AG09319 (cell line): ENCODE measurements at regions not wholly inside any gene's neighbourhood (a gene's known extent, or its start where the extent isn't known, plus 50 kb on each side); places are given as distances from the start of the nearest gene placed in this dataset.

Source experiments
- DNase-seq: peaks from one replicate; pipeline ENCODE4 v3.0.0-alpha.2; 2010; ENCODE audit warnings: low read depth; ENCODE audit errors: extremely low read depth
- TF ChIP-seq, protein P1 (sequence below): IDR thresholded peaks from 2 replicates; pipeline ENCODE4 v1.5.1; 2011; ENCODE audit warnings: low read depth, mild to moderate bottlenecking, inconsistent platforms, low read length, moderate library complexity

DNA sequence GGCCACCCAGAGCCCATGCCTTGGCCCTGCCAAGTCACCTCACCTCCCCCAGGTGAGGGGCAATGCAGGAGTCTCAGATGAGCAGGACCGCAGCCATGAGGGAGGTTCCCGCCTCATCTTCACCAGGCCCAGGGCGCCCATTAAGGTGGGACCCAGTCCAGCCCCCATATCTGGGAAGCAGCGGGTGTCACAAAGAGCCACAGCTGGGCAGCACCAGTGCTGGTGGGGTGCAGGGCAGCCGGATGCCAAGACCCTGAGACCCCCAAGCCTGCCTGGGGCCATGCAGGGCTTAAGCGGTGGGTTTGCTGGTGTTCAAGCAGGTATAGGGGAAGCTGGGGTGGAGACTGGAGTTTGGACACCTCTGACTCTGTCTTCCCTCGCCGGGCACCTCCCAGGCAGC lies 237.8 kb upstream of the GSE1 start:
- TF ChIP-seq, protein P1, sequence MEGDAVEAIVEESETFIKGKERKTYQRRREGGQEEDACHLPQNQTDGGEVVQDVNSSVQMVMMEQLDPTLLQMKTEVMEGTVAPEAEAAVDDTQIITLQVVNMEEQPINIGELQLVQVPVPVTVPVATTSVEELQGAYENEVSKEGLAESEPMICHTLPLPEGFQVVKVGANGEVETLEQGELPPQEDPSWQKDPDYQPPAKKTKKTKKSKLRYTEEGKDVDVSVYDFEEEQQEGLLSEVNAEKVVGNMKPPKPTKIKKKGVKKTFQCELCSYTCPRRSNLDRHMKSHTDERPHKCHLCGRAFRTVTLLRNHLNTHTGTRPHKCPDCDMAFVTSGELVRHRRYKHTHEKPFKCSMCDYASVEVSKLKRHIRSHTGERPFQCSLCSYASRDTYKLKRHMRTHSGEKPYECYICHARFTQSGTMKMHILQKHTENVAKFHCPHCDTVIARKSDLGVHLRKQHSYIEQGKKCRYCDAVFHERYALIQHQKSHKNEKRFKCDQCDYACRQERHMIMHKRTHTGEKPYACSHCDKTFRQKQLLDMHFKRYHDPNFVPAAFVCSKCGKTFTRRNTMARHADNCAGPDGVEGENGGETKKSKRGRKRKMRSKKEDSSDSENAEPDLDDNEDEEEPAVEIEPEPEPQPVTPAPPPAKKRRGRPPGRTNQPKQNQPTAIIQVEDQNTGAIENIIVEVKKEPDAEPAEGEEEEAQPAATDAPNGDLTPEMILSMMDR: no peak
- no peak for DNase-seq

DNA sequence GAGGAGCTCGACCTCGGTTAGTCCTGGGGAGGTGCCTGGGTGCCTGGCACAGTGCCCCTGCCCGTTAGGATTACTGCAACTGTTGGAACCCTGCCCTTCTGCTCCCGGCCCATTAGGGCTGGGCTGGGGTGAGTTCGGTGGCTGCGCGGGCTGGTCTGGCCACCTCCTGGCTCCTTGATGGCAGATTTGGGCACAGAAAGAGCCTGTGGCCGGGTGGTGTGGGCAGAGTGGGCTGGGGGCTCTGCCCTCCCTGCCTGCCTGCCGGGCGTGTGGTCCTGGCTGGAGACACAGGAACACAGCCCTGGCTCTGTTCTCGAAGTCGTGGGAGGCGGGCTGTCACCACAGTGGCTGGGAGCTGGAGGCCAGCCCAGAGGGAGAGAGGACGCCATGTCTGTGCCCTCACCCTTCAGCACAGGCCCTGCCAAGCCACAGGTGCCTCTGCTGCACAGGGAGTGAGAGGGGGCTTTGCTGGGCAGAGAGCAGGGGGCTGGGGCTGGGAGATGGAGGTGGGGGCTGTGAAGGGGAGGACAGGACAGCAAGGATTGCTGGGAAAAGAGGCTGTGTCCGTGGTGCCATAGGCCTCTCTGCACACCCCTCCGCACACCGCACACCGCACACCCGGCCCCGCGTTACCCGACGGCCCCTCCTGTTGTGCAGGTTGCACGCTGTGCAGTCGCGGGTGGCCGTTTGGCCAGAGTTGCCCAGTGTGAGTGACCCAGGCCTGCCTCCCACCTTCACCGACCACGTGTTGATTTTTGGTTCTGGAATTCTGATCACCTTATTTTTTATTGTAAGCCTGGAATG lies 236.6 kb upstream of the GSE1 start:
- no peak for DNase-seq

DNA sequence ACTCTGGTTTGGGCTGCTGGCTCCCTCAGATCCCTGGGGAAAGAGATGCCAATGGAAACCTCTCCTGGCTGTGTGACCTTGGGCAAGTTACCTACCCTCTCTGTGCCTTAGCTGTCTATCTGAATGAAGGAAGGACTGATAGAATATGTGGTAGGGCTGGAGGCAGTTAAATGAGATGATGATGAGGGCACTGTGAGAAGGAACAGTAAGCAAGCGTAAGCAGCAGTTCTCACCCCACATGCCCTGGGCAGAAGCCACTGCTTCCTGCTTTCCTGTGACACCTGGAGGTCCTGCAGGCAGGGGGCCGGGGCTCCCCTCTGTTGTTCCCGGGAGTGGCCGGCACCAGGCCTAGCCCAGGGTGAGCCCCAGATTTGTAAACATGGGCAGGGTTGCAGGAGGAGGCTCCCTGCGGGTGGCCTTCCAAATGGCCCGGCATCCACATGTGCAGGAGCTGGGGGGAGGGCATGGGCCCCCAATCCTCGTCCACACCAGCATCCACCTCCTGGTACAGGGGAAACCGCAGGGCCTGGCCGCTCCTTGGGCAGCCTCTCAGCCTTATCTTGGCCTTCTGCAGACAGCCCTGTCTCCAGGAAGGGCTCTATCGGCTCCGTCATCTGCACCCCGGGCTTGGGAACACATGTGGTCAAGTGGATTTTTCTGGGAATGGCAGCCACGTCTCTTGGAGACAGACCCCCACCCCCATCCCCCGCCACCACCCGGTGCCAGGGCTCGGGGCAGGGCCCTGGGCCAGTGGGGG lies 235.6 kb upstream of the GSE1 start:
- no peak for DNase-seq
- TF ChIP-seq, protein P1: no peak

More for the DNA sequence above, 236.6 kb upstream of the GSE1 start:
- TF ChIP-seq, protein P1: no peak

DNA sequence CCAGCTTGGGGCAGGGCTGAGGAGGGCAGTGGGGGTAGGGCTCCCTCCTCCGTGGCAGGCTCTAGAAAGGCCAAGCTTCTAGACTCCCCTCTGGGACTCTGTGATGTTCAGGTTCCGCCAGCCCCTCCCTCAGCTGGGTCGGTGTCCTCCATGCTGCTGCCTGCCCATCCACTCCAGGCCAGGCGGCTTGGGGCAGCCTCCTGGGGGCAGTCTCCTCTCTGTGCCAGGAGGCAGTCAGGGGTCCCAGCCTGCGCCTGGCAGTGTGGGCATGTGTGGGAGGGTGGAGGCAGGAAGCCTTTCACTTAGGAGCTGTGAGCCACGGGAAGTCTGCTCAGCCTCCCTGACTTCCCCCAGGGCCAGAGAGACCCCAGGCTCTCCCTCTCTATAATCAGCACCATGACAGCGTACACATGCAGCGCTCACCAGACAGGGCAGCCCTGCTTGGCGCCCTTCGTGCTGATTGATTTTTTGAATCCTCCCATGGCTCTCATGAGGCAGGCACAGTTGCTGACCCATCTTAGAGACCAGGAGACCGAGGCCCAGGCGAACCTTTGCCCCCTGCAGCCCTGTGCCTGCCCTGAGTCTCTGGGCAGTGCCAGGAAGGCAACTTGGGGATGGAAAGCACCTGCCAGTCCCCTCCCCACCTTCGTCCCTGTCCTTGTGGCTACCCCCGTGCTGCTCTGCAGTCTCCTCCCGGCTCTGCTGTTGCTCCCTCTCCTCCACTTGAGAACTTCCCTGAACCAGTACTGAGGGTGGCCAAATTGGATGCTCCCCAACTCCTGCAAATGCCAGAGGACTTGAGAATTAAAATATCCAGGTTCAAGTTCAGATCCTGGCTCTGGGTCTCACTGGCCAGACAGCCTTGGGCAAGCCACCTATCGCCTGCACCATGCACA lies 234.7 kb upstream of the GSE1 start:
- TF ChIP-seq, protein P1: no peak
- no peak for DNase-seq

DNA sequence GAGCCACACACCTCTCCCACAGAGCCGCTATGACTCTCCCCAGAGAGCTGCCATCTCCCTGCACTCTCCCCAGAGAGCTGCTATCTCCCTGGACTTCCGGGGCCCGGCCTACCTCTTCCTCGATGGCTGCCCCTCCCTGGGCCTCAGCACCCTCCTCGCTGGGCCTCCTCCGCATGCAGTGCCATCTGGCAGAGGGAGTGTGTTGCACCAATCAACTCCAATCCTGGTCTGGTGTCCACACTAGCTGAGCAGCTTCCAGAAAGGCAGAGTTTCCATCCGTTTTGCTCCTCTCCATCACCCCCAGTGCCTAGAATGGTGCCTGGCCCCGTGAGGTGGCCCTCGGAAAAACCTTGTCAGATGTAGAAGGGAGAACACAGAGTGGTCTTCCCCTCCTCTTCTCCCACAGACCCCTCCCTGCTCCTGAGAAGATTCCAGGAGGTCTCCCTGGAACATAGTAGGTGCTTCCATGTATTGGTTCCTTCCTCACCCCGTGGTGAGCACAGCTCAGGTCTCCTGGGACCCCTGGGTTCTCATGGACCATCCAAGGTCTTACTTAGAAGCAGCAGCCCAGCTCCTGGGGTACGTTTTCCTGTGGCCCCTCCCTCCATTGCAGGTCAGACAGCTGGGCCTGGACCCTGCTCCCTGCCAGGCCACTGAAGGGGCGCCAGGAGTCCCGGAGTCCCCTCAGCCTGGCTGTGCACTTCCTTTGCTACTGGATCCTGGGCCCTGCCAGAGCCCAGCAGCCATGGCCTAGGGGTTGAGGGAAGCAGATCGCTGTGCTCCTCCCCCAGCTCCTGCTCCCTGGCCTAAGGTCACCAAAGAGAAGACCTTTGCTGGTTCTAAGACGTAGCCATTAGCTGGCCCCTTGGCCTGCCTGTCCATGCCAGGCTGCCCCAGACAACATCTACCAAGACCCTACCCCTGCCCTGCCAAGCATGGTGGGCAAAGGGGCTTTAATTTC lies 233.8 kb upstream of the GSE1 start:
- TF ChIP-seq, protein P1: no peak
- DNase-seq: no peak

DNA sequence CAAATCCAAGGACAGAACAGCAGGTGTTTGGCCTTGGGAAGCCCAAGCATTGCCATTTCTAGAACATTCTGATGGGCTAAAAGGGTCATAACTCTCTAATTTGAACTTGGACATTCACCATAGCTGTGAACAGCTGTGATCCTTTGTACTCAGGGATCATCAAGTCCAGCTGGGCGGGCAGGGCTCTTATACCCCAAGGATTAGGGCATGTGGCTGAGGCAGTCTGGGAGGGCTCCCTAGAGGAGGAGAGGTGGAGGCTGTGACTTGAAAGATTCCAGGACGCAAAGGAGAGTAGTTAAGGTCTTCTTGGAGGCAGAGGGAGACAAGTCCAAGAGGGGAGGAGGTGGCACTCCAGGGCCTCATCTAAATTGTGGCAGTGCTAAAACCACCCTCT lies 233.1 kb upstream of the GSE1 start:
- no peak for DNase-seq
- TF ChIP-seq, protein P1: no peak
